ENCODE measurements at regions not wholly inside any gene's neighbourhood (a gene's known extent, or its start where the extent isn't known, plus 50 kb on each side); places are given as distances from the start of the nearest gene placed in this dataset.

GRCh38 chr2:209344349-209344748 is 79.5 kb upstream of the MAP2 start:
- no peak for TF ChIP-seq CTCF (conservative IDR thresholded peaks at IDR 0.05 in 1 of 2, IDR thresholded peaks at IDR 0.05 in 1 of 2; ENCODE audit: low read depth in 1 of 2, low read length in 2 of 2)
- no peak for TF ChIP-seq EZH2 (IDR thresholded peaks at IDR 0.05; ENCODE audit: low read length, missing control alignments)
